Fibroblast of pulmonary artery (primary cell): ENCODE measurements at regions not wholly inside any gene's neighbourhood (a gene's known extent, or its start where the extent isn't known, plus 50 kb on each side); places are given as distances from the start of the nearest gene placed in this dataset.

ENCODE experiments used
- DNase-seq: peaks from one replicate; pipeline ENCODE4 v3.0.0-alpha.2; 2010; ENCODE audit warnings: low read depth
- H3K4me3 ChIP-seq: replicated peaks from 2 replicates; pipeline ENCODE4 v1.5.1; 2011; ENCODE audit warnings: low read depth, mild to moderate bottlenecking, control low read depth, low read length, moderate library complexity
- TF ChIP-seq, protein P1 (sequence below): IDR thresholded peaks from 2 replicates; pipeline ENCODE4 v1.5.1; 2011; ENCODE audit warnings: mild to moderate bottlenecking, control low read depth, low read length, inconsistent platforms; ENCODE audit errors: missing control alignments

DNA sequence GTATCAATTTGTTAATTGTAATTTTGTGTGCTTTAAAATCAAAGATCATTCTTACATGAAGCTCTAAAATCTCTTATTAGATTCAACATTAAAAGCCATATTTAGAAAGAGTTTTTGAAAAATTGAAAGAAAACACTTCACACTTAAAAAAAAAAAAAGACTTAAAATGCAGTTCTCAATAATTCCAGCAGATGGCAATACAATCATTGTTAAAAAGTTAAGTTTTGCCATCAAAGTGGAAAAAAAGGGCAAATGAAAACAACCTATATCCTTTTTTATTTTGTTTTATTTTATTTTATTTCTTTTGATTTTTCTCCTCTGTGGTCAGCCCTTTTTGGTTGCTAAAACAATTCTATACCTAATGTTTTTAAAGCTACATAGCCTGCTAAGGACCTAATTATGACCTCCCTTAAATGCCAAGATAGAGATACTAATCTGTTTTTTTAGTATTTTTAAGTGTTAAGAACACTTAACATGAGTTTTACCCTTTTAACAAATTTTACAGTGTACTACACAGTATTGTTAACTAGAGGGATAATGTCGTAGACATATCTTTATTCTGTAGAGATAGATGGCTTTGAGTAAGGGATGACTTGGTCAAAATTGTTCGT is 154.2 kb upstream of the DAB2 start:
- DNase-seq: peak; percentile 69

DNA sequence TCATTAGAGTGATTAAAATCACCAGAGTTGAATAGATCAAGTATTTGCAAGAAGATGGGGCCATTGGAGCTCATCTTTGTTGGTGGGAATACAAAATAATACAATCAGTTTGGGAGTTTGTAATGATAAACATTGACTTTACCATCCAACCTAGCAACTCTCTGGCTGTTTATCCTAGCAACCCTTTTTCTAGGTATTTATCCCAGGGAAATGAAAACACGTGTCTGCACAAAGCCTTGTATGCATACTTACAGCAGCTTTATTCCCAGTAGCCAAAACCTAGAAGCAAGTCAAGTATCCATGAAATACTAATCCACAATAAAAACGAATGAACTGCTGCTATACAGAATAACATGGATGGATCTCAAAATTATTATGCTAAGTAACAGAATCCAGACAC is 152.7 kb upstream of the DAB2 start:
- TF ChIP-seq, protein P1, sequence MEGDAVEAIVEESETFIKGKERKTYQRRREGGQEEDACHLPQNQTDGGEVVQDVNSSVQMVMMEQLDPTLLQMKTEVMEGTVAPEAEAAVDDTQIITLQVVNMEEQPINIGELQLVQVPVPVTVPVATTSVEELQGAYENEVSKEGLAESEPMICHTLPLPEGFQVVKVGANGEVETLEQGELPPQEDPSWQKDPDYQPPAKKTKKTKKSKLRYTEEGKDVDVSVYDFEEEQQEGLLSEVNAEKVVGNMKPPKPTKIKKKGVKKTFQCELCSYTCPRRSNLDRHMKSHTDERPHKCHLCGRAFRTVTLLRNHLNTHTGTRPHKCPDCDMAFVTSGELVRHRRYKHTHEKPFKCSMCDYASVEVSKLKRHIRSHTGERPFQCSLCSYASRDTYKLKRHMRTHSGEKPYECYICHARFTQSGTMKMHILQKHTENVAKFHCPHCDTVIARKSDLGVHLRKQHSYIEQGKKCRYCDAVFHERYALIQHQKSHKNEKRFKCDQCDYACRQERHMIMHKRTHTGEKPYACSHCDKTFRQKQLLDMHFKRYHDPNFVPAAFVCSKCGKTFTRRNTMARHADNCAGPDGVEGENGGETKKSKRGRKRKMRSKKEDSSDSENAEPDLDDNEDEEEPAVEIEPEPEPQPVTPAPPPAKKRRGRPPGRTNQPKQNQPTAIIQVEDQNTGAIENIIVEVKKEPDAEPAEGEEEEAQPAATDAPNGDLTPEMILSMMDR: no peak
- H3K4me3 ChIP-seq: no peak overlapping the region
- no peak for DNase-seq

More for the DNA sequence above, 154.2 kb upstream of the DAB2 start:
- TF ChIP-seq, protein P1: peak; percentile 47
- H3K4me3 ChIP-seq: no peak overlapping the region

DNA sequence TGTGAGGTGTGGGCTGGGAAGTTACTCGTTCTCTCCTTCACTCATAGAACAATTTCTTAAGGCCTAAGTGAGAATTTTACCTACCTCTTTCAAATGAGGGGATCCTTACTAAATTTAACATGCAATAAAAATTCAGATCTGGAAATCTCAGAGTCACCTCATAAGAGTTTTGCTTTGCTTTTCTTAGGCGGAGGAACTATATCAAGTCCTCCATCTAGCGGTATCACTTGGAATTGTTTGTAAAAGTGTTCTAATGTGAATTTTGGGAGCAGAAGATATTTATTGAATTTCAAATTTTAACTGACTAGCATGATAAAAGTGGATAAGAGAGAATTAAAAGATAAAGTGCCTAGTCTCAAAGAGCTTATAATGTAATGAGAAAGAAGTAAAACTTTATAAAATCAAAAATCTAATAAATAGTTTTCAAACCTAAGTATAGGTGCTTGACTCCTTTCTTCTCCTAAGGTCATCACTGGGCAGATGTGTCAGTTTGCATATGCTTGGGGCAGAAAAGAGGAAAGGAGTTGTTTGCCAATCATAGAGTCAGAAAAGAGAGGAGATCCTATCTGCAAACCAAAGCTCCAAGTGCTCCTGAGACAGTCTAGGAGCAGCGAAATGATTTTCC is 145.7 kb upstream of the DAB2 start:
- H3K4me3 ChIP-seq: no peak overlapping the region
- DNase-seq: peak; percentile 76
- TF ChIP-seq, protein P1: peak; percentile 69

DNA sequence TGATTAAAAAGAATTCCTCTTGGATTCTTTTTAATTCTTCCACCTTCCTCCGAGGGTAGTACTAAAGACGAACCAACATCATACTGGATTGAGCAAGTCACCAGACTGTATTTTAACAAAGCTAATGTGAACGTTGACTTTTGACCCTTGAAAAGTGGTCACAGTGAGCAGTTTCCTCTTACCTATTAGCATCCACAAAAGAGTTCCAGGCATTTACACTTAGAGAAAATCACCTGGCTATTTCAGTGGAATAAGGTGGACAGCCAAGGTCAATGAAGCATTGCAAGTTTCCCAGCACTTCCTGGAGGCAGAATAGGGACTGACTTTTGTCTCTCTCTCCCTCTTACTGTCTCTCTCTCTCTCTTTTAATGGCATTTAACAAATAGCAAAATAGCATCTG is 145.1 kb upstream of the DAB2 start:
- no peak for DNase-seq
- no peak overlapping the region for H3K4me3 ChIP-seq
- TF ChIP-seq, protein P1: no peak

DNA sequence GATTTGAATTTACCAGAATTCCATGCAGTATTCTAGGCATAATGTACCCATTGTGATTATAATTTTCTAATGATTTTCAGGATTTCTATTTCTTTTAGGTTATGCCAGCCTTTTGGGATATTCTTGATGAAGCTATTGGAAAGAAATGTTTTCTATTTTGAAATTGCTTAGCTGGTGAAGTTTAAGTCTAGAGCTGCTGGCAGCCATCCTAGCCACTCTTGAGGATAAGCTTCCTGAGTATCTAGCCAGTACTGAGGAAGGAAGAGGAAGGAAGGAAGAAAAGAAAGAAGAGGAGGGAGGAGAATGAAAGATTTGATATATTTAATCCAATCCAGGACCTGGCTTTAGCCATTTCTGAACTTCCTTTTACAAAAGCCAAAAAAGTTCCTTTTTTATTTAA is 142.1 kb upstream of the DAB2 start:
- DNase-seq: peak; percentile 23
- TF ChIP-seq, protein P1: no peak
- H3K4me3 ChIP-seq: no peak overlapping the region

DNA sequence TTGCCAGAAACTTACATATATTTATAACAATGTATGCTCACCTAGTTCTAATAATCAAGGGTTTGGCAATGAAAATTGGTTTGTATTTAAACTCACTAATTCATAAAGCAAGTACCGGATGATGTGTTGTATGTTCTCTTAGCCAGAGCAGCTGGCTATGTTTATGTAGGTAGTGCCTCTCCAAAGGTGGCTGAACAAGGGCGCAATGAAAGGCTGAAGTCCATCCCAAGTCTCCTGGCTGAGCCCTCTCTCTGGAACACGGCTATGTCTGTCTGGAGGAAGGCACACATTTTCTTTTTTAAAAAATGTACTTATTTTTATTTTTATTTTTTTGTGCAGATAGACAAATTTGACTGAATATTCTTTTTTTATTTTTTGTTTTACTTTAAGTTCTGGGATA is 141.2 kb upstream of the DAB2 start:
- H3K4me3 ChIP-seq: no peak overlapping the region
- no peak for DNase-seq
- TF ChIP-seq, protein P1: no peak

DNA sequence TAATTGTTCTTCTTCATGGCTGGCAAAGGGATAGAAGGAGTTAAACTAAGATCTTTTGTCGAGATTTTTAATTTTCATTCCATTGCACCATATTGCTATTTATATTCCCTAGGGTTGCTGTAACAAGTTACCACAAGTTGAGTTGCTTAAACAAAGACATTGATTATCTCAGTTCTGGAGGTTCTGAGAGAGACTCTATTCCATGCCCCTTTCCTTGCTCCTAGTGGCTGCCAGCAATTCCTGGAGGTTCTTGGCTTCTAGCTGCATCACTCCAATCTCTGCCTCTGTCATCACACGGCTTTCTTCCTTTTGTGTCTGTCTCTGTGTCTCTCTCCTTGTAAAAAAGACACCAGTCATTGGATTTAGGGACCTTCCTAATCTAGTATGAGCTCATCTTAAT is 136.6 kb upstream of the DAB2 start:
- no peak for DNase-seq
- H3K4me3 ChIP-seq: no peak overlapping the region
- TF ChIP-seq, protein P1: no peak
